HG02870 (cell line): ENCODE measurements at regions not wholly inside any gene's neighbourhood (a gene's known extent, or its start where the extent isn't known, plus 50 kb on each side); places are given as distances from the start of the nearest gene placed in this dataset.

ENCODE experiments used
- ATAC-seq: cut with Tn5 transposase; IDR thresholded peaks from one replicate; pipeline ENCODE4 v1.9.1; 2021; ENCODE audit warnings: mild to moderate bottlenecking, moderate library complexity; ENCODE audit not compliant: unreplicated experiment

- ATAC-seq = no peak
Observed at GRCh38 chr5:158174026-158174425, 315.1 kb upstream of the CLINT1 start.

- no peak for ATAC-seq
Observed at GRCh38 chr5:158172005-158172404, 313.1 kb upstream of the CLINT1 start.

GRCh38 chr5:158170534-158170933 lies 311.6 kb upstream of the CLINT1 start:
- no peak for ATAC-seq

GRCh38 chr5:158170060-158170459 lies 311.1 kb upstream of the CLINT1 start:
- no peak for ATAC-seq

GRCh38 chr5:158166424-158166823 lies 307.5 kb upstream of the CLINT1 start:
- ATAC-seq = no peak

- no peak for ATAC-seq
Observed at GRCh38 chr5:158165647-158166046, 306.7 kb upstream of the CLINT1 start.

GRCh38 chr5:158164296-158165047 lies 305.5 kb upstream of the CLINT1 start:
- ATAC-seq = no peak

GRCh38 chr5:158163451-158164295 lies 304.7 kb upstream of the CLINT1 start:
- no peak for ATAC-seq

GRCh38 chr5:158162479-158163034 lies 303.6 kb upstream of the CLINT1 start:
- ATAC-seq = no peak

GRCh38 chr5:158162026-158162425 lies 303.1 kb upstream of the CLINT1 start:
- ATAC-seq = no peak

- ATAC-seq = no peak
Observed at GRCh38 chr5:158159621-158160020, 300.7 kb upstream of the CLINT1 start.

GRCh38 chr5:158155811-158156505 lies 297.0 kb upstream of the CLINT1 start:
- ATAC-seq = no peak

GRCh38 chr5:158155067-158155466 lies 296.1 kb upstream of the CLINT1 start:
- ATAC-seq = no peak

GRCh38 chr5:158154226-158155005 lies 295.5 kb upstream of the CLINT1 start:
- no peak for ATAC-seq

GRCh38 chr5:158153508-158153907 lies 294.6 kb upstream of the CLINT1 start:
- ATAC-seq = no peak

- ATAC-seq = no peak
Observed at GRCh38 chr5:158152136-158152535, 293.2 kb upstream of the CLINT1 start.

GRCh38 chr5:158147227-158147626 lies 288.3 kb upstream of the CLINT1 start:
- ATAC-seq = no peak

GRCh38 chr5:158145827-158146226 lies 286.9 kb upstream of the CLINT1 start:
- ATAC-seq = no peak

GRCh38 chr5:158143081-158143480 lies 284.1 kb upstream of the CLINT1 start:
- ATAC-seq = no peak

GRCh38 chr5:158142156-158142555 lies 283.2 kb upstream of the CLINT1 start:
- no peak for ATAC-seq
